Nephron progenitor cell (in vitro differentiated cells): ENCODE measurements at regions not wholly inside any gene's neighbourhood (a gene's known extent, or its start where the extent isn't known, plus 50 kb on each side); places are given as distances from the start of the nearest gene placed in this dataset.

Experiments used
- DNase-seq: peaks from one replicate; pipeline ENCODE4 v3.0.0; 2021
- H3K27ac Mint-ChIP-seq: 2 replicates; pipeline ENCODE4 v1.8.0; 2021; ENCODE audit warnings: mild to moderate bottlenecking, moderate library complexity, mixed read lengths
- H3K27me3 Mint-ChIP-seq: 2 replicates; pipeline ENCODE4 v1.8.0; 2021; ENCODE audit warnings: mild to moderate bottlenecking, low read depth, mixed read lengths; ENCODE audit not compliant: poor library complexity
- H3K36me3 Mint-ChIP-seq: 2 replicates; pipeline ENCODE4 v1.8.0; 2021; ENCODE audit warnings: low read depth, mixed read lengths
- H3K4me1 Mint-ChIP-seq: 2 replicates; pipeline ENCODE4 v1.8.0; 2021; ENCODE audit warnings: mixed read lengths
- H3K4me3 Mint-ChIP-seq: 2 replicates; pipeline ENCODE4 v1.8.0; 2021; ENCODE audit warnings: mild to moderate bottlenecking, moderate library complexity, mixed read lengths
- H3K9me3 Mint-ChIP-seq: 2 replicates; pipeline ENCODE4 v1.8.0; 2021; ENCODE audit warnings: mild to moderate bottlenecking, moderate library complexity, mixed read lengths
- CTCF ChIP-seq: fragments of 200-600 bp; sonication (generic); IDR thresholded peaks from 2 replicates; pipeline ENCODE4 v1.5.0; 2021; ENCODE audit warnings: antibody characterized with exemption

GRCh38 chr6:4265740-4266139, 130.4 kb upstream of the ECI2 start:
- Mint-ChIP-seq H3K27me3 (peaks cover 7% of the 10 kb centered on the region), H3K36me3 (no peaks in the 10 kb centered on the region), H3K4me1 (peaks cover 2% of the 10 kb centered on the region), H3K4me3 (no peak overlapping the region), H3K27ac (no peak overlapping the region), H3K9me3 (peaks cover 8% of the 10 kb centered on the region)
- DNase-seq, result no peak
- TF ChIP-seq CTCF, result no peak

- peaks cover 5% of the 10 kb centered on the region for H3K4me1 Mint-ChIP-seq
Measured at GRCh38 chr6:4264601-4265000, 129.2 kb upstream of the ECI2 start.

GRCh38 chr6:4264081-4264480, 128.7 kb upstream of the ECI2 start:
- no peak for DNase-seq
- H3K27me3 Mint-ChIP-seq, result peaks cover 7% of the 10 kb centered on the region
- H3K4me3 Mint-ChIP-seq, result no peak overlapping the region
- H3K9me3 Mint-ChIP-seq, result peaks cover 8% of the 10 kb centered on the region
- peaks cover 5% of the 10 kb centered on the region for H3K4me1 Mint-ChIP-seq
- H3K36me3 Mint-ChIP-seq, result no peaks in the 10 kb centered on the region
- H3K27ac Mint-ChIP-seq, result no peak overlapping the region
- no peak for TF ChIP-seq CTCF

More at GRCh38 chr6:4264601-4265000, 129.2 kb upstream of the ECI2 start:
- Mint-ChIP-seq H3K4me3 (no peak overlapping the region), H3K36me3 (no peaks in the 10 kb centered on the region), H3K27me3 (peaks cover 7% of the 10 kb centered on the region), H3K9me3 (peaks cover 8% of the 10 kb centered on the region), H3K27ac (no peak overlapping the region)
- DNase-seq, result no peak
- no peak for TF ChIP-seq CTCF

GRCh38 chr6:4262526-4262925, 127.2 kb upstream of the ECI2 start:
- peaks cover 4% of the 10 kb centered on the region for H3K27me3 Mint-ChIP-seq
- no peak for TF ChIP-seq CTCF
- H3K4me3 Mint-ChIP-seq, result no peak overlapping the region
- H3K9me3 Mint-ChIP-seq, result peaks cover 3% of the 10 kb centered on the region
- no peak overlapping the region for H3K27ac Mint-ChIP-seq
- no peaks in the 10 kb centered on the region for H3K36me3 Mint-ChIP-seq
- H3K4me1 Mint-ChIP-seq, result peaks cover 5% of the 10 kb centered on the region
- DNase-seq, result no peak

- no peaks in the 10 kb centered on the region for H3K9me3 Mint-ChIP-seq
- peaks cover 6% of the 10 kb centered on the region for H3K27me3 Mint-ChIP-seq
- no peak overlapping the region for H3K27ac Mint-ChIP-seq
- no peak for DNase-seq
- H3K4me1 Mint-ChIP-seq, result peaks cover 6% of the 10 kb centered on the region
- no peaks in the 10 kb centered on the region for H3K36me3 Mint-ChIP-seq
- TF ChIP-seq CTCF, result no peak
- H3K4me3 Mint-ChIP-seq, result no peak overlapping the region
Measured at GRCh38 chr6:4259391-4259790, 124.0 kb upstream of the ECI2 start.

GRCh38 chr6:4258733-4259132, 123.4 kb upstream of the ECI2 start:
- no peak for TF ChIP-seq CTCF

More at GRCh38 chr6:4258733-4259132, 123.4 kb upstream of the ECI2 start:
- H3K27ac Mint-ChIP-seq, result no peak overlapping the region
- H3K9me3 Mint-ChIP-seq, result no peaks in the 10 kb centered on the region
- H3K4me1 Mint-ChIP-seq, result peaks cover 12% of the 10 kb centered on the region
- no peak for DNase-seq
- H3K36me3 Mint-ChIP-seq, result no peaks in the 10 kb centered on the region
- H3K27me3 Mint-ChIP-seq, result peaks cover 6% of the 10 kb centered on the region
- no peak overlapping the region for H3K4me3 Mint-ChIP-seq
